ENCODE measurements at regions not wholly inside any gene's neighbourhood (a gene's known extent, or its start where the extent isn't known, plus 50 kb on each side); places are given as distances from the start of the nearest gene placed in this dataset.

- TF ChIP-seq ZNF384 (IDR thresholded peaks at IDR 0.05) = no peak
- TF ChIP-seq ELF4 (IDR thresholded peaks at IDR 0.05) = no peak
- TF ChIP-seq SUZ12 (IDR thresholded peaks at IDR 0.05) = no peak
- TF ChIP-seq LEF1 (IDR thresholded peaks at IDR 0.05; ENCODE audit: borderline replicate concordance) = no peak
- TF ChIP-seq ARNT (IDR thresholded peaks at IDR 0.05) = no peak
- no peak for TF ChIP-seq SP1 (IDR thresholded peaks at IDR 0.05)
- TF ChIP-seq TARDBP (IDR thresholded peaks at IDR 0.05) = no peak
- no peak for TF ChIP-seq CTBP1 (IDR thresholded peaks at IDR 0.05; ENCODE audit: borderline replicate concordance)
- TF ChIP-seq L3MBTL2 (conservative IDR thresholded peaks at IDR 0.05) = no peak
- TF ChIP-seq FOXM1 (IDR thresholded peaks at IDR 0.05; ENCODE audit: borderline replicate concordance) = no peak
- no peak for TF ChIP-seq FOXK2 (IDR thresholded peaks at IDR 0.05)
- no peak for TF ChIP-seq HDGF (IDR thresholded peaks at IDR 0.05; ENCODE audit: borderline replicate concordance)
- TF ChIP-seq PKNOX1 (IDR thresholded peaks at IDR 0.05) = no peak
These were observed 795.3 kb upstream of the PCDH20 start for GRCh38 chr13:62210951-62211350.

Measured in HEK293T (cell line).